Rectal smooth muscle tissue (tissue), 1 donor: ENCODE measurements at regions not wholly inside any gene's neighbourhood (a gene's known extent, or its start where the extent isn't known, plus 50 kb on each side); places are given as distances from the start of the nearest gene placed in this dataset.

Source experiments
- H3K27ac ChIP-seq: one replicate; pipeline ENCODE4 v1.7.0; 2013; ENCODE audit warnings: low read depth, low read length, inconsistent platforms
- H3K27me3 ChIP-seq: one replicate; pipeline ENCODE4 v1.7.0; 2013; ENCODE audit warnings: low read length; ENCODE audit not compliant: control insufficient read depth, insufficient read depth
- H3K36me3 ChIP-seq: one replicate; pipeline ENCODE4 v1.7.0; 2013; ENCODE audit warnings: low read length; ENCODE audit not compliant: control insufficient read depth, insufficient read depth
- H3K4me1 ChIP-seq: one replicate; pipeline ENCODE4 v1.7.0; 2013; ENCODE audit warnings: low read length; ENCODE audit not compliant: control insufficient read depth, insufficient read depth
- H3K4me3 ChIP-seq: one replicate; pipeline ENCODE4 v1.7.0; 2013; ENCODE audit warnings: low read length
- H3K9ac ChIP-seq: one replicate; pipeline ENCODE4 v1.7.0; 2013; ENCODE audit warnings: low read length

DNA sequence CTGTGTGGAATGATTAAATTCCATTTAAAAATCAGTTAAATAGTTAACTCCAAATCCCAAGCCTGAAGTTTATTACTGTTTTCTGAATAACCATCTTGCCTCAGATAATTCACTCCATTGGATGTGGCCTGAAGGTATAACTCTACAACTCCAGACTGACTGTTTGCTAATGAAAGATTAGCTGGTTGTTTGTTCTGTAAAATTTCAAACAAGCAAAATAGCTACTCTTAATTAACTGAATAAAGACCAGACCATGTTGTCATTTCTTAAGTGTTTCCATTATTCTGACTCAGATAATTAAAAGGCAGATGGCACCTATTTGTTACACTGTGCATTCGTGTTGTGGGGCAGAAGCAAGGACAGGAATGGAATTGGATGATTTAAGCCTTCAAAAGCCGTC lies 78.5 kb upstream of the DDIT4L start:
- H3K27me3 ChIP-seq: no peaks in the 10 kb centered on the region
- H3K4me1 ChIP-seq: no peaks in the 10 kb centered on the region
- H3K4me3 ChIP-seq: no peak overlapping the region
- no peak overlapping the region for H3K27ac ChIP-seq
- no peaks in the 10 kb centered on the region for H3K36me3 ChIP-seq
- H3K9ac ChIP-seq: no peak overlapping the region

DNA sequence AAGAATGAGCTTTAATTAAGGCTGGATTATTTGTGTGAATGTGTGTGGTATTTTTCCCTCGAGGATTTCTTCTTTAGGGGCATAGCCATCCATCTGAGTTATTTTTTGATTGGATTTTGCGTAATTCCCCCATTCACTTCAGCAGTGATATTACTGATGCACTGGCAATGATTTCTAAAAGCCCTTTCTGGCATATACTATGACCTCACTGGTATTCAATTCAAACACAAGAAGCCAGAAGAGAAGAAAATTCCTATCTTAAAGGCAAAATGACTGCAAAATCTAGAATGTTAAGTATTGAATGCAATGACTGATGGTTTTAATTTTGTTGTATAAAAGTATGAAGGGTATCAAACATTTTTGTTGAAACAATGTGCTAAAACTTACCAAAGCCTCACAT lies 71.1 kb upstream of the DDIT4L start:
- Histone ChIP-seq H3K4me1 (no peaks in the 10 kb centered on the region), H3K9ac (no peak overlapping the region), H3K27ac (no peak overlapping the region), H3K27me3 (no peaks in the 10 kb centered on the region), H3K36me3 (no peaks in the 10 kb centered on the region), H3K4me3 (no peak overlapping the region)

DNA sequence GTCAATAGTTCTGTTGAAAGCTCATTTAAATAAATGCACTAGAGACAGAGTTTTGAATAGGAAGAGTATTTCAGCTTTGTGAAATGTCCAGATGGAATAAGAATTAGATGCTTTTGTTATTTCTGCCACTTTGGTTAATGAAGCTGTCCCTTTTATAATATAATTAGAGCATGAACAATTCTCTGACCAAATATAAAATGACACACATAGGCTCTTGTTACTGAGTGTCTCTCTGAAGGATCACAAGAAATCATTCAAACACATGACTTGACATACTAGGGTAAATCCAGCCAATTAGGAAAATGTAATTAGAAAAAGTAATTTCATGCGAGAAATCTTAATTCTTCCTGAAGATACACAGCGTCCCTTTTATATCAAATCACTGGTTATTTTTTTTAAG lies 68.4 kb upstream of the DDIT4L start:
- no peaks in the 10 kb centered on the region for H3K36me3 ChIP-seq
- H3K27me3 ChIP-seq: no peaks in the 10 kb centered on the region
- H3K27ac ChIP-seq: no peak overlapping the region
- no peak overlapping the region for H3K4me3 ChIP-seq
- H3K9ac ChIP-seq: no peak overlapping the region
- no peaks in the 10 kb centered on the region for H3K4me1 ChIP-seq

DNA sequence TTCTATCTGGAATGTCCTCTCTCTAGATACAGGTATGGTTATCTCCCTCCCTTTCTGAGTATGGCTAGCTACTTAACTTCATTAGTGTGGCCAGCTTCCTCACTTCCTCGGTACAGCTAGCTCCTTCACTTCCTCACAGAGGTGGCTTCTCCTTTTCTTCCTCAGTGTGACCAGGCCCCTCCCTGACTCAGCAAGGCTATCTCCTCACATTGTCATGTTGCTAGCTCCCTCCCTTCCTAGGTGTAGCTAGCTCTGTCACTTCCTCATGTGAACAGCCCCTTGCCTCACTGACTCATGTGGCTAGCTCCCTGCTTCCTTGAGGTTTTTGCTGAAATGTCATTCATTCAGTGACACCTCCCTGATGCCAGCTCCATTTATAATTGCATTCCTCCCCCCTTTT lies 67.3 kb upstream of the DDIT4L start:
- Histone ChIP-seq H3K9ac (no peak overlapping the region), H3K27me3 (no peaks in the 10 kb centered on the region), H3K4me1 (no peaks in the 10 kb centered on the region), H3K4me3 (no peak overlapping the region), H3K27ac (no peak overlapping the region), H3K36me3 (no peaks in the 10 kb centered on the region)

DNA sequence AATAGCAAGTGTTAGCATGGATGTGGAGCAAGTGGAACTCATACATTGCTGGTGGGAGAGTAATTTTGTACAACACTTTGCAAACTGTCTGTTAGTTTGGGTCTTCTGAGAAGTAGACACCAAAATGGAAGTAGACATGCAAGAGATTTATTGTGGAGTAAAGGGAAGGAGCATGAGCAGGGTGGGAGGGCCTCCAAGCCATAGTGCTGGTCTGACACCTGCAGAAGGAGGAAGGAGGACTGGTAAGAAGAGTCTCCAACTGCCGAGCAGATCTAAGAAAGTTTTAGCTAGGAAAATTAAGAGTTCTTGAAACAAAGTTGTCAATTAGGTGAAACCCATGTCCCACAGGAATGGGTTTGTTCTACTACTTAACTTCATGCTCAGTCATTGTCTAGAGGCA lies 64.0 kb upstream of the DDIT4L start:
- H3K4me1 ChIP-seq: no peaks in the 10 kb centered on the region
- H3K27ac ChIP-seq: no peak overlapping the region
- H3K4me3 ChIP-seq: no peak overlapping the region
- H3K36me3 ChIP-seq: no peaks in the 10 kb centered on the region
- no peak overlapping the region for H3K9ac ChIP-seq
- H3K27me3 ChIP-seq: no peaks in the 10 kb centered on the region

DNA sequence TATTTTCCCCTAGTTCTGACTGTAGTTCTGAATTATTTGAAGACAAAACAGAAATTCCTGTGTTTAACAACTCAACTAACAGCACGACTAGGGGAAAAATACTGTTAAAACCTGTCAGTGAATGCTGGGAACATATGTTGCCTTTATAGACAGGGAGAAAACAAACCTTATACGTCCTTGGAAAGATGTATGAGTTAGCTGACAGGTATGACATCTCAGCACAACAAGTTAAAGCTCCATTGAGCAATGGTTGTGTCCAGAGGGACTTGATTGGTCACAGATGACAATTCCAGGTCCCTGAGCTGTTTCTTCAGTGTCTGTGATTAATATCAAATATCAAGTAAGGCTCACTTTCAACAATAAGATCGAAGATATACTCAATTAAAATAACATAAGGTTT lies 58.2 kb upstream of the DDIT4L start:
- Histone ChIP-seq H3K4me1 (no peaks in the 10 kb centered on the region), H3K36me3 (no peaks in the 10 kb centered on the region), H3K27ac (no peak overlapping the region), H3K27me3 (no peaks in the 10 kb centered on the region), H3K9ac (no peak overlapping the region), H3K4me3 (no peak overlapping the region)

DNA sequence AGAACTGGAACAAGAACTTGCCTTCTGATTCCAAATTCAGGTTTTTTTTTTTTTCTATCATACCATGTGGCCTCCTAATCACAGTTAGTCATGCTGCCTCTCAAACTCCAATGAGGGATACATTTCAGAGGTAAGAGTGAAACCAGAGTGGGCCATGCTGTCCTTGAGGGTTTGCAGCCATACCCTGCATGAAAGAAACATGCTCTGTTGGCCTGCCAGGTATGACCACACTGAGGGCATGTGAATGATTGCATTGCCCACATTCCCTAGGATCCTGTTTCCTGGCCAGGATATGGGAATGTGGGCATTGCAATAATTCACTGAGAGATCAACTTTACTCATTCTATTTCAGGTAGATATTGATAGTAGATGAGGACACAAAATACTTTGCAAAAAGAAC lies 56.4 kb upstream of the DDIT4L start:
- Histone ChIP-seq H3K27ac (no peak overlapping the region), H3K36me3 (no peaks in the 10 kb centered on the region)

DNA sequence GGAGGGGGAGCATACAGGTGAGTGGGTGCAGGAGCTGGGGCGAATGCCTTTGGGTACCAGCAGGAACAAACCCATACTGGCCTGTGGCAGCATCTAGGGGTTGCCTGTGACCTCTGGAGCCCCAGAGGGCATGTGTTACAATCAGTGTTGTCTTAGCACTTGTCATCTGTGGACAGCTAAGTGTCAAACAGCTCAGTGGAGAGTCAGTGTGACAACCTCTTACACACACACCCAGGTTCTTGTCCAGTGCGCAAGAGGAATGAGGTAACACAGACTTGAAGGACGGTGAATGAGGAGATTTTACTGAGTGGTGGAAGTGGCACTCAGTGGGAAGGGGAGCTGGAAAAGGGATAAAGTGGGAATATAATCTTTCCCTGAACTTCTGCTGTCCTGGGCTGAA lies 54.1 kb upstream of the DDIT4L start:
- H3K27me3 ChIP-seq: no peaks in the 10 kb centered on the region
- no peak overlapping the region for H3K9ac ChIP-seq
- H3K27ac ChIP-seq: no peak overlapping the region
- H3K36me3 ChIP-seq: no peaks in the 10 kb centered on the region
- H3K4me1 ChIP-seq: no peaks in the 10 kb centered on the region
- H3K4me3 ChIP-seq: no peak overlapping the region

More for the DNA sequence above, 56.4 kb upstream of the DDIT4L start:
- Histone ChIP-seq H3K4me3 (no peak overlapping the region), H3K4me1 (no peaks in the 10 kb centered on the region), H3K27me3 (no peaks in the 10 kb centered on the region), H3K9ac (no peak overlapping the region)
